ENCODE measurements at regions not wholly inside any gene's neighbourhood (a gene's known extent, or its start where the extent isn't known, plus 50 kb on each side); places are given as distances from the start of the nearest gene placed in this dataset.

- TF ChIP-seq CTCF (IDR thresholded peaks at IDR 0.05) (no peak), POLR2A (IDR thresholded peaks at IDR 0.05) (no peak), POLR2AphosphoS5 (IDR thresholded peaks at IDR 0.05) (no peak)
Measured at GRCh38 chr14:25350802-25351201, 300.9 kb upstream of the STXBP6 start.

Measured in prostate gland (tissue), 2 donors.